ENCODE measurements at regions not wholly inside any gene's neighbourhood (a gene's known extent, or its start where the extent isn't known, plus 50 kb on each side); places are given as distances from the start of the nearest gene placed in this dataset.

GRCh38 chr4:32003548-32003947 is 1283.4 kb downstream of the PCDH7 start:
- no peak for TF ChIP-seq CTCF (conservative IDR thresholded peaks at IDR 0.05; ENCODE audit: low read depth, low read length)
- no peak for TF ChIP-seq EZH2 (IDR thresholded peaks at IDR 0.05; ENCODE audit: low read length, unreplicated experiment)
- TF ChIP-seq EZH2phosphoT487 (IDR thresholded peaks at IDR 0.05; ENCODE audit: borderline replicate concordance, low read length) = no peak
